ENCODE measurements at regions not wholly inside any gene's neighbourhood (a gene's known extent, or its start where the extent isn't known, plus 50 kb on each side); places are given as distances from the start of the nearest gene placed in this dataset.

DNA sequence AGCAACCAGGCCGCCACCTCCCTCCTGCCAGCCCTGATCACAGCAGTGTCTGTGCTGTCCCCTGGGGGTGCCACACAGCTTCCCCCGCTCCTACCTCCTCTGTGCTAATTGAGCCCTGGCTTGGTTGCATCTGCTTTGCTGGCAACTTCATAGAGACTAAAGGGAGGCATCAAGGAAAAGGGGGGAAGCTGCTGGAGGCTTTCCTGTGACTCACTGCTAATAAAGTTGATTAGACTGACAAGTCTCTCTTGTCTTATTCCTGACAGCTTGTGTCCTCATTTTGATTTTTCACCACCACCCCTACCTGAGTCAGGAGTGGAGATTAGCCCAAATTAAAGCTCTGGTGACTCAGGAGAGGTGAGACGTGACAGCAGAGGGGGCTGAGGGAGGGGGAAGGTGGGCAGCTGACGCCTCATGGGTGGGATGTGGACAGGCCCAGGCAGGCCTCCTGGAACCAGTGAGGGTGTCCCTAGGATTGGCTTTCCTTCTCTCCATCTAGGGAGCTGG, 310.0 kb downstream of the CBLN1 start:
- TF ChIP-seq, protein P1, sequence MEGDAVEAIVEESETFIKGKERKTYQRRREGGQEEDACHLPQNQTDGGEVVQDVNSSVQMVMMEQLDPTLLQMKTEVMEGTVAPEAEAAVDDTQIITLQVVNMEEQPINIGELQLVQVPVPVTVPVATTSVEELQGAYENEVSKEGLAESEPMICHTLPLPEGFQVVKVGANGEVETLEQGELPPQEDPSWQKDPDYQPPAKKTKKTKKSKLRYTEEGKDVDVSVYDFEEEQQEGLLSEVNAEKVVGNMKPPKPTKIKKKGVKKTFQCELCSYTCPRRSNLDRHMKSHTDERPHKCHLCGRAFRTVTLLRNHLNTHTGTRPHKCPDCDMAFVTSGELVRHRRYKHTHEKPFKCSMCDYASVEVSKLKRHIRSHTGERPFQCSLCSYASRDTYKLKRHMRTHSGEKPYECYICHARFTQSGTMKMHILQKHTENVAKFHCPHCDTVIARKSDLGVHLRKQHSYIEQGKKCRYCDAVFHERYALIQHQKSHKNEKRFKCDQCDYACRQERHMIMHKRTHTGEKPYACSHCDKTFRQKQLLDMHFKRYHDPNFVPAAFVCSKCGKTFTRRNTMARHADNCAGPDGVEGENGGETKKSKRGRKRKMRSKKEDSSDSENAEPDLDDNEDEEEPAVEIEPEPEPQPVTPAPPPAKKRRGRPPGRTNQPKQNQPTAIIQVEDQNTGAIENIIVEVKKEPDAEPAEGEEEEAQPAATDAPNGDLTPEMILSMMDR (IDR thresholded peaks at IDR 0.05 in 4 of 5, conservative IDR thresholded peaks at IDR 0.05 in 1 of 5) = no peak
- no peak for TF ChIP-seq POLR2A (IDR thresholded peaks at IDR 0.05)

All from gastrocnemius medialis (tissue), 4 donors.